Dermis blood vessel endothelial cell (primary cell): ENCODE measurements at regions not wholly inside any gene's neighbourhood (a gene's known extent, or its start where the extent isn't known, plus 50 kb on each side); places are given as distances from the start of the nearest gene placed in this dataset.
"Not testable (repeated sequence)": the region's sequence is repeated elsewhere in the genome, so short reads cannot be mapped to it uniquely, and the experiment has no call there.

ENCODE experiments used
- DNase-seq: peaks from one replicate; pipeline ENCODE4 v3.0.0; 2010

- DNase-seq, result no peak
These were observed 204.4 kb downstream of the GIPC2 start for GRCh38 chr1:78250201-78250600.

- DNase-seq, result no peak
These were observed 208.8 kb downstream of the GIPC2 start for GRCh38 chr1:78254517-78254916.

- DNase-seq, result no peak
These were observed 209.6 kb downstream of the GIPC2 start for GRCh38 chr1:78255383-78255782.

- DNase-seq, result no peak
These were observed 210.1 kb downstream of the GIPC2 start for GRCh38 chr1:78255846-78256245.

GRCh38 chr1:78263459-78263858 lies 217.7 kb downstream of the GIPC2 start:
- no peak for DNase-seq

- no peak for DNase-seq
These were observed 218.2 kb downstream of the GIPC2 start for GRCh38 chr1:78263946-78264345.

GRCh38 chr1:78267513-78268218 lies 221.9 kb downstream of the GIPC2 start:
- DNase-seq, result no peak

GRCh38 chr1:78269591-78269990 lies 221.2 kb upstream of the PTGFR start:
- DNase-seq, result no peak

- not testable (repeated sequence) for DNase-seq
These were observed 219.4 kb upstream of the PTGFR start for GRCh38 chr1:78271423-78271822.

- DNase-seq, result no peak
These were observed 216.0 kb upstream of the PTGFR start for GRCh38 chr1:78274814-78275213.

- no peak for DNase-seq
These were observed 215.3 kb upstream of the PTGFR start for GRCh38 chr1:78275456-78275855.

GRCh38 chr1:78275906-78276685 lies 214.7 kb upstream of the PTGFR start:
- no peak for DNase-seq

GRCh38 chr1:78277253-78277652 lies 213.5 kb upstream of the PTGFR start:
- DNase-seq, result no peak

- DNase-seq, result no peak
These were observed 211.7 kb upstream of the PTGFR start for GRCh38 chr1:78279051-78279450.

- DNase-seq, result no peak
These were observed 210.1 kb upstream of the PTGFR start for GRCh38 chr1:78280626-78281025.

GRCh38 chr1:78281580-78281979 lies 209.2 kb upstream of the PTGFR start:
- no peak for DNase-seq

GRCh38 chr1:78283691-78284090 lies 207.1 kb upstream of the PTGFR start:
- DNase-seq, result no peak

- DNase-seq, result no peak
These were observed 206.4 kb upstream of the PTGFR start for GRCh38 chr1:78284354-78284753.

- peak; percentile 82 for DNase-seq
These were observed 204.1 kb upstream of the PTGFR start for GRCh38 chr1:78286686-78287085.

GRCh38 chr1:78289603-78290002 lies 201.2 kb upstream of the PTGFR start:
- DNase-seq, result no peak

- DNase-seq, result no peak
These were observed 199.4 kb upstream of the PTGFR start for GRCh38 chr1:78291418-78291817.

GRCh38 chr1:78291872-78292271 lies 198.9 kb upstream of the PTGFR start:
- no peak for DNase-seq

GRCh38 chr1:78292361-78292760 lies 198.4 kb upstream of the PTGFR start:
- DNase-seq, result no peak

- no peak for DNase-seq
These were observed 192.9 kb upstream of the PTGFR start for GRCh38 chr1:78297836-78298235.
